Lung (tissue), 11 donors: ENCODE measurements at regions not wholly inside any gene's neighbourhood (a gene's known extent, or its start where the extent isn't known, plus 50 kb on each side); places are given as distances from the start of the nearest gene placed in this dataset.

Source experiments
- ATAC-seq: fragments of 200-7000 bp; cut with Tn5 transposase; one replicate; pipeline ENCODE4 v1.9.1; 2020; ENCODE audit warnings: moderate number of reproducible peaks; ENCODE audit not compliant: insufficient read depth, low FRiP score
- DNase-seq, 3 donors: peaks; one replicate each; pipeline ENCODE4 v3.0.0-alpha.2; 2013 to 2017
- H3K27ac ChIP-seq, 2 donors: one replicate each; pipeline ENCODE4 v1.5.1; 2013; ENCODE audit warnings: mild to moderate bottlenecking in 2 of 2, moderate library complexity in 2 of 2, control low read depth in 1 of 2, inconsistent platforms in 1 of 2, low read depth in 1 of 2, low read length in 1 of 2
- H3K27me3 ChIP-seq, 3 donors: one replicate each; pipeline ENCODE4 v1.5.1; 2013; ENCODE audit warnings: low read length in 2 of 3; ENCODE audit not compliant: control insufficient read depth in 3 of 3, insufficient read depth in 3 of 3
- H3K36me3 ChIP-seq, 4 donors: one replicate each; pipeline ENCODE4 v1.5.1; 2013; ENCODE audit warnings: low read length in 4 of 4, mild to moderate bottlenecking in 1 of 4, moderate library complexity in 1 of 4; ENCODE audit not compliant: control insufficient read depth in 4 of 4, insufficient read depth in 4 of 4
- H3K4me1 ChIP-seq, 5 donors: one replicate each; pipeline ENCODE4 v1.5.1; 2013; ENCODE audit warnings: low read length in 5 of 5, mild to moderate bottlenecking in 2 of 5, moderate library complexity in 1 of 5; ENCODE audit not compliant: control insufficient read depth in 5 of 5, insufficient read depth in 5 of 5
- H3K4me3 ChIP-seq: one replicate; pipeline ENCODE4 v1.5.1; 2013; ENCODE audit warnings: mild to moderate bottlenecking, control low read depth, moderate library complexity
- H3K9ac ChIP-seq, 2 donors: one replicate each; pipeline ENCODE4 v1.5.1; 2013; ENCODE audit warnings: low read length in 2 of 2, control low read depth in 1 of 2; ENCODE audit not compliant: insufficient read depth in 1 of 2
- H3K9me3 ChIP-seq, 4 donors: one replicate each; pipeline ENCODE4 v1.5.1; 2013; ENCODE audit warnings: low read length in 3 of 4, mild to moderate bottlenecking in 1 of 4, moderate library complexity in 1 of 4; ENCODE audit not compliant: control insufficient read depth in 4 of 4, insufficient read depth in 3 of 4
- WGBS, 2 donors: extraction: QIAGEN DNeasy Blood & Tissue Kit; methylation state at CpG; one replicate each; pipeline ENCODE4 v1.1.7; 2013; 5-methylcytosine and 5-hydroxymethylcytosine counted together
- TF ChIP-seq, protein P1 (sequence below): IDR thresholded peaks from 2 replicates; pipeline ENCODE4 v1.5.1; 2012; ENCODE audit warnings: mild to moderate bottlenecking; ENCODE audit errors: control extremely low read depth, extremely low read depth
- donor health status: control.
- donor health status: control.
- donor health status: Bipolar disorder and iron deficiency.
- donor health status: healthy.
- donor health status: DM: yes; HTN: yes; CAD: no.

DNA sequence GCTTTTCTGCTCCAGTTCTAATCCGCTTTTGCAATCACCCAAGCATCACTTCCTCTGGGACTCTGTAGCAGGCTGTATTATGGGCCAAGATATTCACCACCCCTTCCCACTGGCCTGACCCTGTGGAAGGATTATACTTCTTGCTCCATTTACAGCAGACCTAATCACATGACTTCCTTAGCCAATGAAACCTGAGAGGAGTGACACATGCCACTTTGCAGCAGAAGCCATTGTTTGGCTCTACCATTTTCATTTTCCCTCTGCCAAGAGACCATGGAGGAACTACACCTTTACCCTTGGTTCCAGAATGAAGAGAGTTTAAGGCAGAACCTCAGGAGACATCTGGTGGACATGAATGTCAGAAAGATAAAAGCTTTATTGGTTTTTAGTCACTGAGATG is 134.9 kb upstream of the HSD17B12 start:
- no peaks in the 10 kb centered on the region for H3K36me3 ChIP-seq
- 80 to 90% methylated on average over 1 of the region's 1 CpG for WGBS, 2 donors
- H3K27me3 ChIP-seq = peaks cover 4 to 22% (median 17%) of the 10 kb centered on the region in 3 donors
- ATAC-seq (no peak), DNase-seq (no peak)
- H3K9ac ChIP-seq = no peak overlapping the region
- H3K27ac ChIP-seq = no peak overlapping the region
- TF ChIP-seq, protein P1, sequence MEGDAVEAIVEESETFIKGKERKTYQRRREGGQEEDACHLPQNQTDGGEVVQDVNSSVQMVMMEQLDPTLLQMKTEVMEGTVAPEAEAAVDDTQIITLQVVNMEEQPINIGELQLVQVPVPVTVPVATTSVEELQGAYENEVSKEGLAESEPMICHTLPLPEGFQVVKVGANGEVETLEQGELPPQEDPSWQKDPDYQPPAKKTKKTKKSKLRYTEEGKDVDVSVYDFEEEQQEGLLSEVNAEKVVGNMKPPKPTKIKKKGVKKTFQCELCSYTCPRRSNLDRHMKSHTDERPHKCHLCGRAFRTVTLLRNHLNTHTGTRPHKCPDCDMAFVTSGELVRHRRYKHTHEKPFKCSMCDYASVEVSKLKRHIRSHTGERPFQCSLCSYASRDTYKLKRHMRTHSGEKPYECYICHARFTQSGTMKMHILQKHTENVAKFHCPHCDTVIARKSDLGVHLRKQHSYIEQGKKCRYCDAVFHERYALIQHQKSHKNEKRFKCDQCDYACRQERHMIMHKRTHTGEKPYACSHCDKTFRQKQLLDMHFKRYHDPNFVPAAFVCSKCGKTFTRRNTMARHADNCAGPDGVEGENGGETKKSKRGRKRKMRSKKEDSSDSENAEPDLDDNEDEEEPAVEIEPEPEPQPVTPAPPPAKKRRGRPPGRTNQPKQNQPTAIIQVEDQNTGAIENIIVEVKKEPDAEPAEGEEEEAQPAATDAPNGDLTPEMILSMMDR = no peak
- no peak overlapping the region for H3K4me3 ChIP-seq
- H3K9me3 ChIP-seq = peaks cover 0 to 13% (median 0%) of the 10 kb centered on the region in 4 donors
- H3K4me1 ChIP-seq = peaks cover 0 to 9% (median 0%) of the 10 kb centered on the region in 5 donors

DNA sequence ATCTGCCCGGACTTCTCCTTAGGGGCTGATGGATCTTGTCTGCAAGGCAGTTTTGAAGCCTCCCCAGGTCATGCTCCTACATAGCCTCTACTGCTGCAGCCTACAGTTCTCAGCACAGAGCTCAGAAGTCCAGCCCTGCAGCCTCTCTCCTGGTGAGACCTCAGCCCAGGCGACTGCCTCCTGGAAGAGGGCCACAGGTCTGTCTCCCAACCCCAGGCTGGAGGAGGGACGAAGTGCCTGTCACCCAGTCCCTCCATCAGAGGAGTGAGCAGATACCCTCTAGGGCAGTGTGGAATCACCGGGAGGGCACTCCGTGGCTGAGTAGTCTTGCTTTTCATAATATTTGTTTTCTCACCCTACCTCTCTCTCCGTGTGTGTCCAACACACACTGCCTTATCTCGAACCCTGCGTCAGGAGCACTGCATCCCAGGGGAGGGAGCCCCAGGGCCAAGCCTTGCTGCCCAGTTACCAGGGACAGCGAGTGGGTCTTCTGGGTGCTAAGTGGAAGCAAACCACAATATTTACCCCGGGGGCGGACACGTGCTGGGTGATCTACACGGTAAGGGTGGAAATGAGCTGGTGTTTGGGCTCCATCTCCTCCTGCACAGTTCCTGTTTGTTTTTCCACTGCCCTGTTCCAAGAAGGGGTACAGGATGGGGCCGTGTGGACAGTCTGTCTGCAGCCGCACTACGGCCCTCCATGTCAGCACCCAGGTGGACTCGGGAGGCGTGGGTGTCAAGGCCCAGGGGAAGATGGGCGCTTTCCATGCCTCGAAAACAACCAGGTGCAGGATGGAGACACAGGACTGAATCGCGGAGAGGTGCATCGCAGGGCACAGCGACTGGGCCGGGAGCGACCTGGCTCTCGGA is 133.7 kb upstream of the HSD17B12 start:
- WGBS, 2 donors = 37 to 42% methylated on average over 27 of the region's 27 CpGs
- peaks cover 0 to 13% (median 0%) of the 10 kb centered on the region in 4 donors for H3K9me3 ChIP-seq
- TF ChIP-seq, protein P1 = no peak
- no peak overlapping the region for H3K27ac ChIP-seq
- DNase-seq (no peak), ATAC-seq (no peak)
- no peak overlapping the region for H3K9ac ChIP-seq
- H3K4me1 ChIP-seq = peaks cover 0 to 9% (median 0%) of the 10 kb centered on the region in 5 donors
- no peak overlapping the region for H3K4me3 ChIP-seq
- peaks cover 4 to 27% (median 17%) of the 10 kb centered on the region in 3 donors for H3K27me3 ChIP-seq
- no peaks in the 10 kb centered on the region for H3K36me3 ChIP-seq

DNA sequence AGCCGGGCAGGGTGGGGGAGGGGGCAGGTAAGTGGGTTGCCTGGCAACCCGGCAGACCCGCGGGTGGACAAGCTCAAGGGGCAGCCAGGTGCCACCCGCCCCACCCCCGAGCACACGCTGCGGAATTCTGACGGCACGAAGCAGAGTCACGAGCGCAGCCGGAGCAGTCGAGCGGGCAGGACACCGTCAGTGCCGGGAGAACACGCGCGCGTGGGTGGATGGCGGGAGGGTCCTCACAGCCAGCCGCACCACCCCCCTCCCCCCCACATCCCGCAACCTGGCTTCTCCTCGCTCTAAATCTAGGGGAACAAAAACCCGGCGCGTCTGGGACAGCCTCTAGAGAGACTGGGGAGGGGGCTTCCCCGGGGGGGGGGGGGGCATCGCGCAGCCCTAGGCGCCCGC is 133.1 kb upstream of the HSD17B12 start:
- no peak overlapping the region for H3K9ac ChIP-seq
- no peak overlapping the region for H3K27ac ChIP-seq
- DNase-seq (peak in 1 of 3 donors; percentile 25), ATAC-seq (no peak)
- no peak overlapping the region for H3K4me3 ChIP-seq
- TF ChIP-seq, protein P1 = no peak
- H3K27me3 ChIP-seq = peaks cover 4 to 28% (median 17%) of the 10 kb centered on the region in 3 donors
- H3K36me3 ChIP-seq = no peaks in the 10 kb centered on the region
- WGBS, 2 donors = 4 to 6% methylated on average over 29 to 33 of the region's 33 CpGs
- H3K4me1 ChIP-seq = peaks cover 0 to 9% (median 0%) of the 10 kb centered on the region in 5 donors
- H3K9me3 ChIP-seq = peaks cover 0 to 13% (median 0%) of the 10 kb centered on the region in 4 donors
